GM12892 (cell line): ENCODE measurements at regions not wholly inside any gene's neighbourhood (a gene's known extent, or its start where the extent isn't known, plus 50 kb on each side); places are given as distances from the start of the nearest gene placed in this dataset.

ENCODE experiments used
- DNase-seq: peaks from one replicate; pipeline ENCODE4 v3.0.0; 2011; ENCODE audit not compliant: insufficient read length
- FAIRE-seq: peaks from 2 replicates; lab custom pipeline; 2011; peaks lifted over from hg19 to GRCh38; lab: Jason Lieb, UNC
- POLR2A ChIP-seq: IDR thresholded peaks from 2 replicates; pipeline ENCODE4 v1.6.1; 2011; ENCODE audit warnings: low read depth, low read length, control low read depth
- POLR2AphosphoS5 ChIP-seq: IDR thresholded peaks from 2 replicates; pipeline ENCODE4 v1.6.1; 2011; ENCODE audit warnings: low read depth, low read length, control low read depth
- TAF1 ChIP-seq: IDR thresholded peaks from 2 replicates; pipeline ENCODE4 v1.6.1; 2011; ENCODE audit warnings: low read depth, mild to moderate bottlenecking, control low read depth, low read length, borderline replicate concordance

DNA sequence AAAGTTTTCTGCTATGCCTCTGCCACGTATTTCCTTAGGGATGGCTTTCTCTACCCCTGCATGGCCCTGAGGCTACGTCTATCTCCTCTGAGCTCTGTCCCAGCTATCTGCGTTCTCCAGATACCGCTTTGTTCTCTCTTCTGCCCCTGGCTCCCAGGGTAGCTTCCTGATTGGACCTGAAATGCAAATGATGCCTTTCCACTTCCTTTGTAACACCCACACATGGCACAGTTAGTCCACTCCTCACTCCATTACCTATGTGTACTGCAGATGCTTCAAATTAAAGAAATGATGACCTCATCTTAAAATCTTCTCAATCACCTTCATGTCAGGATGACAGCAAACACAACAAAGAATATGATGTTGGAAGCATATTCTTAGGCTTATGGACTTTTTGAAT lies 138.6 kb upstream of the POGK start:
- TF ChIP-seq TAF1 (no peak), POLR2AphosphoS5 (no peak)
- DNase-seq (no peak), FAIRE-seq (no peak)

DNA sequence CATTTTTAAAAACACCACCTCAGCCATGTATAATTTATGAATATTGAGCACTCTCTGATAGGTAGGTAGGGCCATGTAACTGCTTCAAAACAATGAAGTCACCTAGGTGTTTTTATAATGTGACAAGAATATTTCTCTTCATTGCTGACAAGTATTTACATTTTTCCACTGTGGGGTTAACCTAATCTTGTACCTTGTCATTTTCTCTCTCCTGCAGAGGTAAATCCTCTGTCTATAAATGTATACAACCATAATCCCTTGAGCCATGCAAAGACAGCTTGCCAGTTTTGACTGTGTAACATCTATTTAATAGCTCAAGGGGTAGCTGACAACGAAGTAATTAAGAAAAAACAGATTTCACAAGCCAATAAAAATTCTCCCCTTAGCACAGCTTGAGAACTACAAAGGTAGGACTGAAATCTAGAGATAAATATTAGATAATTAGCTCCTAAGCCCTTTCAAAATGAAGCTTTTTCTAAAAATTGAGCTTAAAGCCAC lies 137.6 kb upstream of the POGK start:
- no peak for TF ChIP-seq POLR2A
- no peak for TF ChIP-seq POLR2AphosphoS5
- no peak for TF ChIP-seq TAF1
- DNase-seq (no peak), FAIRE-seq (no peak)

GRCh38 chr1:166703141-166703540 lies 136.1 kb upstream of the POGK start:
- no peak for TF ChIP-seq POLR2AphosphoS5
- no peak for TF ChIP-seq TAF1
- no peak for TF ChIP-seq POLR2A
- DNase-seq (no peak), FAIRE-seq (no peak)

- TF ChIP-seq POLR2AphosphoS5 (no peak), TAF1 (no peak), POLR2A (no peak)
- no peak for DNase-seq
- no peak for FAIRE-seq
Measured at GRCh38 chr1:166703726-166704462, 135.4 kb upstream of the POGK start.

DNA sequence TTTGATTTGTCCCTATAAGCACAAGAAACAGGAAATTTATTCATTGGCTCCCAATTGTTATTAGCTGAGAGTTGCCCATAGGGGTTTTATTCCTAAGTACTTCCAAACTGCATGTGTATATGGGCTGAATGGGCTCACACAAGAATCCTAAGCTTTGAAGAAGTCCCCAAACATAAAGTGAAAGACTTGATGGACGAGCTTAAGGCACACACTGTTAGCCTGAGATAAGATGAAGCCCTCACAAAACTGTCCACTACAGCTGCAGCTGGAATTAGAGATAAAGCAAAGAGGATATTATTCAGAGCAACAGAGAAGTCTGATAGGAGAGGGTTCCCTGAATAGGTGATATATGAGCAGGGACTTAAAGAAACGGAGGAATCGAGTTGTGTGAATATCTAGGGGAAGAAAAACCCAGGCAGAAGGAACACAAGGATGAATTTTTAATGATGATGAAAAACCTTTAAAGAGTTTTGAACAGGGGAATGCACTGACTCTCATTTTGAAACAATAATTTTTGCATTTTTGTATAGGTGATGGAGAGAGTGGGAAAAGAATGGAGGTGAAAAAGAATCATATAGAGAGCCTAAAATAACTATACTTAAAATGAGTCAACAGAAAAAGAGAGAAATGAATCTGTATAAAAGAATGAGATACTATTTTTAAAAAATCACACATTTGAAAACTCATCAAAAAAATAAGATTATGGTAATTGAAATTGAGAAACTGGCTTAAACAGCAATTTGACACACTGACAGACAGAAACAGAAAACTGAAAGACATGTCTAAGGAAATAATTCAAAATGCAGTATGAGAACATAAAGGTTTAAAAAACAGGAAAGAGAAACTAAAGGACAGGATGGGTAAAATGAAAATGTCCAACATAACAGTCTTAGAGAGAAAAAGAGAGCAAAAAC lies 133.6 kb upstream of the POGK start:
- TF ChIP-seq TAF1 (no peak), POLR2A (no peak), POLR2AphosphoS5 (no peak)
- FAIRE-seq = no peak
- DNase-seq = no peak

GRCh38 chr1:166716620-166717019 lies 122.7 kb upstream of the POGK start:
- FAIRE-seq = no peak
- TF ChIP-seq POLR2AphosphoS5 (no peak), POLR2A (no peak), TAF1 (no peak)

DNA sequence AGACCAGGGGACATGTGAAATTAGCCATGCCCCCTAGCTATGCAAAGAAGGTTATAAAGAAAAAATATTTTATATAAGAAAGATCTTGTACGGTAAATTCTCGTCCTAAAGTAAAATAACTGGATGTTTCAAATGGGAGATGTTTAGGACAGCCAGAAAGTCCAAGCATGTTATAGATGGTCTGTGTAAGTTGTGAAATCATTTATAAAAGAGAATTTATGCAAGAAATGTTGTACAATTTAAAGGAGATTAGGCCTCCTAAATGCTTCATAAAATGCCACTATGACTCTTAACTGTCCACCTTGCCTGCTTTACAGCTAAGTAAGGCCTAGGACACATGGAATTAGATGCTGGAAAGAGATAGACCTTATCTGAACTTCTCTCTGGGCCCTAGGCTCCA lies 118.1 kb upstream of the POGK start:
- FAIRE-seq (no peak), DNase-seq (no peak)
- TF ChIP-seq POLR2A = no peak
- TF ChIP-seq POLR2AphosphoS5 = no peak
- TF ChIP-seq TAF1 = no peak

More at GRCh38 chr1:166716620-166717019, 122.7 kb upstream of the POGK start:
- DNase-seq = no peak

GRCh38 chr1:166730299-166730888 lies 108.9 kb upstream of the POGK start:
- FAIRE-seq (no peak), DNase-seq (no peak)
- TF ChIP-seq TAF1 (no peak), POLR2A (no peak), POLR2AphosphoS5 (no peak)

DNA sequence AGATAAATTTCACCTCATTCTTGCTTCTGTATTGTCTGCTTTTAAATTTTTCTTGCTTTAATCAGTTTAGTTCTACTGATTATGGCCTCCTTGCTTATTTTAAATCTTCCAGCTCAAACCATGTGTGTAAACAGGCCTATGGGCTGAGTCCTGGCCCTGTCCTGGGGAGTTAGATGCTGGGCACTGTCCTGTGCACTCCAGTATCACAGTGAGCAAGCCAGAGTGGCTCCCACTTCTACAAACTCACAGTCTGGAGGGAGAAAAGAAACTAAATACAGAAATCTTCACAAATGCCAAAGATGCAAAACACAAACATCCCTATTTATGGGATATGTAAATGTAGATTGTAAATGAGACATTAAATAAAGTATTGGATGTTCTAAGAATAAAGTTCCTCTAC lies 101.1 kb upstream of the POGK start:
- no peak for FAIRE-seq
- no peak for DNase-seq
- no peak for TF ChIP-seq POLR2A
- TF ChIP-seq POLR2AphosphoS5 = no peak
- no peak for TF ChIP-seq TAF1

DNA sequence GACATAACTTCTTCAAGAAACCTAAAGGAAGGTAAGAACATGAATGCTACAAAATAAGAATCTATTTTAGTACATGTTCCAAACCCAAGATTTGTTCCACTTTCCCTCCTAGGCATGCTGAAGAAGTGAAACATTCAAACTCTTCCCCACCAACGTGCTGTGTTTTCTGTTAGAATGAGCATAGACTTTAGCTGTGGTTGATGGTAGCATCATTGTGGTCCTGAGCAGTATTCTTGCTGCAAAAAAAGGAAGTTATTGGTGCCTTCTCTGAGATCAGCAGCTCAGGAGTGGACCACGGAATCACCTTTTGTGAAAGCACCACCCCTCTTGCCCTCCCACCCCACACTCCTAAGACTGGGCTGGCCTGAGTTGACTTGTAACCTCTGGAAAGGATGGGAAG lies 100.4 kb upstream of the POGK start:
- no peak for FAIRE-seq
- DNase-seq = no peak
- TF ChIP-seq POLR2A = no peak
- TF ChIP-seq POLR2AphosphoS5 = no peak
- TF ChIP-seq TAF1 = no peak

GRCh38 chr1:166740668-166741276 lies 98.5 kb upstream of the POGK start:
- FAIRE-seq = no peak
- DNase-seq = no peak
- no peak for TF ChIP-seq POLR2AphosphoS5
